RPMI7951 (cell line): ENCODE measurements at regions not wholly inside any gene's neighbourhood (a gene's known extent, or its start where the extent isn't known, plus 50 kb on each side); places are given as distances from the start of the nearest gene placed in this dataset.
"Not testable (repeated sequence)": the region's sequence is repeated elsewhere in the genome, so short reads cannot be mapped to it uniquely, and the experiment has no call there.

Source experiments
- DNase-seq: peaks from one replicate; pipeline ENCODE4 v3.0.0-alpha.2; 2012; ENCODE audit warnings: low read depth

DNA sequence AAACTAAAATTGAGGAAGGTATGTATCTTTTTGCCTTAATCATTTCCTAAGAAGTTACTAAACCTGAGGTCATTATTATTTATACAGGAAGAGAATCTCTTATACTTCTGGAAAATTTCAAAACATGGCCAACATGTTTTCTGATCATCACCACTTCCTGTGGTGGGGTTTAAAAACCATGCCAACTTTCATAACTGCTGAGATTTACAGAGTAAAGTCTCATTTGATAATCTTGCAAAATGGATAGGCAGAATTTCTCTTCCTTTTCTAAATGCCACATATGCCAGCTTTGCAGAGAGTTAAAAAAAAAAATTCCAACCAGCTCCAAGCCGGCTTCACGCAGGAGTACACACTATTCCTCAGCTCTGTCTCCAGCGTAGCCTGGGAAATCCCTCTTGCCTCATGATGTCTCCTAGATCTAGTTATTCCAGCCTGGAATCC, 124.3 kb upstream of the SPRED1 start:
- peak; percentile 68 for DNase-seq

- DNase-seq: no peak
Observed at GRCh38 chr15:38128921-38129320, 123.7 kb upstream of the SPRED1 start.

DNA sequence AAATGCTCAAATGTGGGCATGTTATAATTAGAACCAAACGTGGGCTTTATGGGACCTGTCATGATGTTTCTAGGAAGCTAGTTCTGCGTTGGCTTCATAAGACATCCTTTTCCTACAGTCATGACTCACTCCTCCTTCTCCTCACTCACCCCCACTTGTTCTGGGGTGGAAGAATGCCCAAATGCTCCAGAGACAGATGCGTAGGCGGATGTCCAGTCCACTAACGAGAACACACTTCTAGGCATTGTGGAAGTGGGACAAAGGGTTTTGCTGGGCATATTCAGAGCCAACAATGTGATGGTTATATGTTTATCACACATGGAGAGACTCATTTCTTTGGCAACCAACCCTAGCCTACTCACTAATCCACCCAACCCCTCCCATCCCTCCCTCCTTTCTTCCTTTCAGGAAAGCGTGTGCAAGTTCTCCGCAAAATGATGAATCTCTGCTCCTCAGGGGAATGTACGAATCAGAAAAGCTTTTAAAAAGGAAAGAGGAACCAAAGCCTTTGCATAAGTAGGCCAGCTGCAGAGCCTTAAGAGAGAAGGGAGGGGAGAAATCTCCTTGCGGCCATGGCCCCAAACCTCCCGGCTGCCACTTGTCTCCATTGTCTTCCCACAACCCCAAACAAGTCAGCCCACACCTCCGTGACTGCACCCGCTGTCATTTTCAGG, 123.0 kb upstream of the SPRED1 start:
- DNase-seq: peak; percentile 100

DNA sequence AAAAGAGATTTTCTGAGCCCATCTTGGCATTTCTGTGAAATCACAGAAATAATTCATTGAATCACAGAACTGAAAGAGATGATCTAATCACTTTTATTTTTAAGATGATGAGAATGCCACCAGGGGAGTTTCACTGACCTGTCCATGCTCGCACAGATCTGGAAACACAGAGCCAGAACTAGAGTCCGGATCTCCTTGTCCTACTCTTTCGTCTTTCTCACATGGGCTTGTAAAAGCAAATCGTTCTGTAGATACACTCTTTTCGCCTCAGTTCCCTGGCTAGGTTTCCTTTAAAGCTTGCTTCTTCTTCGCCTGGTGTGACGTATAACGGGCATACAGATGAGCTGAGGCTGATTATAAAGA, 122.5 kb upstream of the SPRED1 start:
- DNase-seq: no peak

GRCh38 chr15:38130740-38131498, 121.7 kb upstream of the SPRED1 start:
- peak; percentile 100 for DNase-seq

- DNase-seq: no peak
Observed at GRCh38 chr15:38134252-38134651, 118.4 kb upstream of the SPRED1 start.

GRCh38 chr15:38142195-38142594, 110.4 kb upstream of the SPRED1 start:
- DNase-seq: not testable (repeated sequence)

- DNase-seq: peak; percentile 26
Observed at GRCh38 chr15:38144921-38145320, 107.7 kb upstream of the SPRED1 start.

GRCh38 chr15:38145651-38146111, 107.0 kb upstream of the SPRED1 start:
- DNase-seq: peak; percentile 75

DNA sequence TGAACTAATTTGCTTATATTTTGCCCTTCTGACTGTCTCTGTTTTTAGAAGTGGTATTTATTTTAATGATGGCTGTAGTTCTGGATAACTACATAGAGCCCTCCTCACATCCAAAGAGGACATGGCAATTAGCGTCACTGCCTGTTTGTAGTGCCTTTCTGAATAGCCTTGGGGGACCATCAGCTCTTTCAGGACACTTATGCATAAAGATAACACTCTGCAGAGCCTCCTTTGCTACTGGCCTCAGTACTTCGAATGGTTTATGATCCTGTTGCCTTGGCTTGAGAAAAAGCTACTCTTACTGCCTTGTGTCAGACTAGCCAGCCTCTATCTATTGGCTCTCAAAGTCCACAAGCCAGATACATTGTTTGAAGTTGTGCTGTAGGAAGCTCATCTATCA, 105.4 kb upstream of the SPRED1 start:
- no peak for DNase-seq

DNA sequence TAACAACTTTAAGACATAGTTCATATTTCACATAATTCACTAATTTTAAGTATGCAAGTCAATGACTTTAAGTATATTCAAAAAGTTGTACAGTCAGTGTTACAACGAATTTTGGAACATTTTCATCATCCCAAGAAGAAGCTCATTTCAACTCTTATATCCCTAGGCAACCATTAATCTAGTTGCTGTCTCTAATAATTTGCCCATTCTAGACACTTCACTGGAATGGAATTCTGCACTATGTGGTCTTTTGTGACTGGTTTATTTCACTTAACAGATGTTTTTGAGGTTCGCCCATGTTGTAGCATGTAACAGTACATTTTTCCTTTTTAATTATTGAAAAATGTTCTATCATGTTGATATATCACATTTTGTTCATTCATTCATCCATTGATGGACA, 104.2 kb upstream of the SPRED1 start:
- DNase-seq: peak; percentile 74

- peak; percentile 53 for DNase-seq
Observed at GRCh38 chr15:38149315-38149714, 103.3 kb upstream of the SPRED1 start.

- no peak for DNase-seq
Observed at GRCh38 chr15:38150148-38150547, 102.5 kb upstream of the SPRED1 start.

DNA sequence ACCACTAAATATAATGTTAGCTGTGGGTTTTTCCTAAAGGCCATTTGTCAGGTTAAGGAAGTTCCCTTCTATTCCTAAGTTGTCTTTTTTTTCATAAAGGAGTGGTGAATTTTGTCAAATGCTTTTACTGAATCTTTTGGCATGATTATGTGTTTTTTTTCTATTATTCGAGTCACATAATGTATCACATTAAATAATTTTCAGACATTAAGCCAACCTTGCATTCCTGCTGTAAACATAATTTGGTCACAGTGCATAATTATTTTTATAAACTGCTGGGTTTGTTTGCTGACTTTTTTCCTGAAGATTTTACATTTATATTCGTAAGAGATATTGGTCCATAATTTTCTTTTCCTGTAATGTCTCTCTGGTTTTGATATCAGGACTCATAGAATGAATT, 101.8 kb upstream of the SPRED1 start:
- no peak for DNase-seq

- no peak for DNase-seq
Observed at GRCh38 chr15:38153781-38154180, 98.9 kb upstream of the SPRED1 start.

DNA sequence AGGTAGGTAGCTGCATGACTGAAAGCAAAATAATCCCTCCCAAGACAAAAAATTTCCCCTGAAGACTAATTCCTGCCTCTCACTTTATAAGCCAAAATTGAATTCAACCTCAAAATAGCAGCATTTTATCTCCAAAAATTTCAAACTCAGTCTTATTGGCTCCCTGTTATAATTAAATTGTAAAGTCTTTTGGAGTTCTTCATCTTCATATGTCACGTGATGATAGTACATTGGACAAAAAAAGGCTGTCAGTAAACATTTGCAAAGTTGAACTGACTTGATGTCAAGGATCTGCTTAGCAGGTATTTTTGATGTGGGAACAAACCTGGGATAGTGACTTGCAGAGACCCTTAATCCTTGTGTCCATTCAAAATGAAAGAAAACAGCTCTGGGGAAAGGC, 98.4 kb upstream of the SPRED1 start:
- no peak for DNase-seq

GRCh38 chr15:38154837-38155236, 97.8 kb upstream of the SPRED1 start:
- no peak for DNase-seq

- no peak for DNase-seq
Observed at GRCh38 chr15:38163658-38164057, 89.0 kb upstream of the SPRED1 start.

- peak; percentile 31 for DNase-seq
Observed at GRCh38 chr15:38164061-38164460, 88.6 kb upstream of the SPRED1 start.

DNA sequence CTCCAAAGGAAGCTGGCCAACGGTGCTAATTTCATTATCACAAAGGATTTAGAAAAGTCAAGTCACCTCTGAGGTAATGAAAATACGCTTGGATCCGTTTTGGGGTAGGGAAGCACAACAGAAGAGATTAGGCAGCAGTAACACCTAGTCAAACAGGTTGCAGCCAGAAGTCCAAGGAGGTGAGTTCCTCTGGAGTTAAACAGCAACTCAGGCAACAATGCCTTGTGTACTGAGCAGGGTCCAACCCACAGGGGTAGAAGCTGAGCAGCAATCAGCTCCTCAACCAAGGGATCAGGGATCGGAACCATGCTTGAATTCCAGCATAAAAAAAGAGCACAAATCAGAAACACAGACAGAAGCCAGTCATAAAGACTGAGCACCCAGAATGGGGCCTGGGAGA, 88.1 kb upstream of the SPRED1 start:
- DNase-seq: no peak

DNA sequence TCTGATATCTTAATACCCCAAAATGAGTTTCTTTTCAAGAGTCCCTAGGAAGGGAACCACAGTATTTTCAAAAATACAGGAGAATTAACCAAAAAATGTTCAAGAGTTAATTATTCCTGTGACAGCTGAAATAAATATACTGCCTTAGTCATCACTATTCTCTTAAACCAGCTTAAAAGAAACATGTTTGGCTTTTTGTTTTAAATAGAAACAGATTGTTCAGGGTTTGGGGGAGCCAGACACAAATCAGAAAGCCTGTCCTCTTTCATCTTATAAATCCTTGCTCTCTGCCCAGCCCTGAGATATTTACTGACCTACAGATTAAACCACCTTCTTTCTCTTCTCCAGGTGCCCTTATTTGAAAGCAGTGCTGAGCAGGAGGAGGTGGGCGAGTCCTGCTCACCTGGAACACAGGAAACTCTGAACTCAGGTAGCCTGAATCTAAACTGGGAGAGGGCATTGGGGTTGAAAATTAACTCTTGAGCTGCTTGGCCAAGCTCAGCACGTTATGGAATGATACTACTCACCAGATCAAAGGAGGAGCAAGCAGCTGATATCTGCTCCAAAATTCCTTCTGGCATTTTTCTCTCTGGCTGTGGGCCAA, 84.1 kb upstream of the SPRED1 start:
- peak; percentile 34 for DNase-seq

DNA sequence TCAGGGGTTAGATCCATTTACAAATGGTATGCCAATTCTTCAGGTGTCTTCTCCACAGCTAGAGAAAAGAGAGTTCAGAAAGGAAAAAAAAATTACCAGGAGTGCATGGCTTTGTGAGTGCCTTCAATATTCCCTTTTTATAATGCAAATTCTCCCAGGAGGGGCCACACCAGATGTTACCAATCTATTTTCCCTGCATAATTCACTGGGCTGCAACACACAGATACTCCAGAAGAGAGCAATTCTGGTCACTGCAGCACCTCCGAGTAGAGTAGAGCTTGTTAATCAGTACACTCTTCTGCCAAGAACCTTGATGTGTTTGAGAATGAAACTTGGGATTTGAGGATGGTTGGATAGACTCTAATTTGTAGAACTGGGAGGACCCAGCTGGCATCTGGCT, 80.7 kb upstream of the SPRED1 start:
- no peak for DNase-seq

- DNase-seq: no peak
Observed at GRCh38 chr15:38174691-38175090, 77.9 kb upstream of the SPRED1 start.
